HG02610 (cell line): ENCODE measurements at regions not wholly inside any gene's neighbourhood (a gene's known extent, or its start where the extent isn't known, plus 50 kb on each side); places are given as distances from the start of the nearest gene placed in this dataset.
A peak's percentile ranks its signal among the peaks of the same experiment; 100 is the strongest.

Source experiments
- ATAC-seq: cut with Tn5 transposase; IDR thresholded peaks from one replicate; pipeline ENCODE4 v1.9.1; 2021; ENCODE audit warnings: mild to moderate bottlenecking, moderate library complexity; ENCODE audit not compliant: unreplicated experiment

- ATAC-seq = no peak
Measured at GRCh38 chr5:56330806-56331205, 97.7 kb upstream of the ANKRD55 start.

DNA sequence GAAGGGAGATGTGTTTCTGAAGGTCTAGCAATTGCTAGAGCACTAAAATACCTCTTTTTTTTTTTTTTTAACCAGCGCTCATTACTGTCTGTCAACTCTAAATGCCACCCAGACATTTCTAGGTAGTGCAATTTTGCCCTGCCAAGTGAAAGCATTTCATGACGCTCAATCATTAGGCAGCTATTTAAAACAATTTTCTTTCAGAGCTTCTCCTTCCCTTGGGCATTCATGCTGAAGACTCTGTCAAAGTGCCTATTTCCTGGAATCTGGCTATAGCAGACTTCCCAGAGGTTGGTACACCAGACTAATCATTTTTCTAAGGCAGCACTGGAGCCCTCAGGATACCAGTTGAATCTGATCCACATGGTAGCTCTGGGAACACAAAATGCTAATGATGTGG, 97.0 kb upstream of the ANKRD55 start:
- ATAC-seq = no peak

GRCh38 chr5:56329652-56330051, 96.5 kb upstream of the ANKRD55 start:
- peak; percentile 73 for ATAC-seq

GRCh38 chr5:56328753-56329560, 95.8 kb upstream of the ANKRD55 start:
- ATAC-seq = peak; percentile 75

DNA sequence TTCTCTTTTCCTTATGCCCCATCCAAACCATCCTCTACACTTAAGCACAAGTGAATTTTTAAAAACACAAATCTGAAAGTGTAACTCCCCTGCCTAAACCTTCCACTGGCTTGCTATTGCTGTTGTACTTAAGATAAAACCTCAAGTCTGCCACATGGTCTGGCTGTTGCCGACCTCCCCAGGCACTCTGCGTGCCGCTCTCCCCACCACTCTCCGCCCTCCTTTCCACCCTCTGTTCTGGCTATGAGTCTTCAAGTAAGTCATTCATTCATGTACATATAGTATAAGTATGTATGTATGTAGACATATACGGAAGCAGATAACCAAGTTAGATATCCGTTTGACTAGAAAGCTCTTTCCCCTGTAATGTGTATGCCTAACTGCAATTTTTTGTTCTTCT, 94.7 kb upstream of the ANKRD55 start:
- peak; percentile 55 for ATAC-seq

- no peak for ATAC-seq
Measured at GRCh38 chr5:56326770-56327169, 93.6 kb upstream of the ANKRD55 start.

DNA sequence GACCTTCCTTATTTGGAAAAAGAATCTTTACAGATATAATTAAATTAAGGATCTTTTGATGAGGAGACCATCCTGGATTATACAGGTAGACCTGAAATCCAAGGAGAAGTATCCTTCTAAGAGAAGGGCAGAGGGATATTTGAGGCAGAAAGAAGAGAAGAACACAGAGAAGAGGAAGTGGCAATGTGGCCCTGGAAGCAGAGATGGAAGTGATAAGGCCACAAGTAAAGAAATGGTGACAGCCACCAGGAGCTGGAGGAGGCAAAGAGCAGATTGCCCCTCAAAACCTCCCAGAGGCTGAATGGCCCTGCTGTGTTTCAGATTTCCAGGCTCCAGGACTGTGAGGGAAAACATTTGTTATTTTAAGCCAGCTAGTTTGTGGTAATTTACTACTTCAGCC, 93.0 kb upstream of the ANKRD55 start:
- no peak for ATAC-seq

DNA sequence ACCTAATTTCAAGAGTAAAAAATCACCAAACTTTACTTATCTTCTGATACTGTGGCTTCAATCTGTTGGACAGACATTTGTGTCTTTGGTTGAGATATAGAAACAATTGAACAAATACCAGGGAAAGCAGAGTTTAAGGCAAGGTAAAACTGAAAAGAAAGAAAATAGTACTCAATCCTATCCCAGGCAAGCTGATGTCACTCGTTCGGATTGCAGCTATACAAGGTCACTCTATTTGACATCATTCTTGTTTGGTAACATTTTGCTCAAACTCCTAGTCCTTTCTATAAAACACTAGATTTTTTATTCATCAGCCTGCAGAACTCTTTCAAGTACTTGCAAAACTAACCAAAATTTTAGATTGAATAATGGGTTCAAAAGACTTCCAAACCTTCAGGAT, 91.9 kb upstream of the ANKRD55 start:
- no peak for ATAC-seq

DNA sequence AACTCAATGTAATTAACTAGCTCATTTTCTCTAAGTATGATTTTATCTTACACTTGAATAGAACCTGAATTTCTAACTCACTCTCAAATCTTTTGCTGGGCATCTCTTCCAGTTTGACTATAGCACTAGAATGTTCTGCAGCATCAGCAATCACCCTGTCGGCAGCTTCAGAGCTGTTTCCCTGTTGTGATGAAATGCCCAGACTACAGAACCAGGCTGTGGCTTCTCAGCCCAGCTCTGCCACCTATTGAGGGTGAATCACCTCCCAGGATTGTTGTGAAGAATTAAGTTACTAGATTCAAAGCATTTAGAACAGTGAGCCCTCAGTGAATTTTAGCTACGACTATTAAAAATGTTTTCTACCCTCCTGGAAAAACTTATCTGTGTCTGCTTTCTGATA, 90.4 kb upstream of the ANKRD55 start:
- no peak for ATAC-seq

GRCh38 chr5:56322592-56322991, 89.5 kb upstream of the ANKRD55 start:
- ATAC-seq = no peak

- ATAC-seq = no peak
Measured at GRCh38 chr5:56321236-56321881, 88.2 kb upstream of the ANKRD55 start.

- ATAC-seq = no peak
Measured at GRCh38 chr5:56320686-56321085, 87.6 kb upstream of the ANKRD55 start.

DNA sequence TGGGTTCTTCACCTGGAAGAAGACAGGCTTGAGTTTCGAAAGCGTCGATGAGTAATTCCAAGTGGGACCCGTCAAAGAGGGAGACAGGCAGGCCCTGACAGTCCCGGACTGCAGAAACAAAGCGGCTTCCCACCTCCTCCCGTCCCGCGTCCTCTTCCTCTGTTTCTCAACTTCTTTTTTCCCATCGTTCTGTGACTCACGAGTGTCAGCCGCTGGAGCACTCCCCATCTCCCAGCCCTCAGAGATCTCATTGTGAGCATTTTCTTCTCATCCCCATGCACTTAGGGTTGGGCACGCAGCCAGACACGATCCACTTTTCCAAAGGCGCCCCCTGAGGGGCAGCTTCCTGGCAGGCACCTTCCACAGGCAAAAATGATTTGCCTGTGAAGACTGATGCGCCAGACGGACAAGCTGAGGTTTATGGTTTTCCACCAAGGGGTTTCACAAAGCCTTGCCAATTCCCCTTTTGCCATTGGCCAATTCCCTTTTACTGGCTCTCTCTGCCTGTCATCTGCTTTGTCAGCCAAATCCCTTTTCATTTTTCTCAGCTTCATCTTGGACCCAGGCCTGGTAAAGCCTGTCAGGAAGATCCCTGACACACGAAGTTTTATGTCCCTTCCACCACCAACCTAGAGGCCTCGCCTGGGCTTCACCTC, 86.5 kb upstream of the ANKRD55 start:
- ATAC-seq = no peak

GRCh38 chr5:56317923-56318561, 84.9 kb upstream of the ANKRD55 start:
- ATAC-seq = peak; percentile 81

GRCh38 chr5:56316299-56316994, 83.3 kb upstream of the ANKRD55 start:
- no peak for ATAC-seq

- no peak for ATAC-seq
Measured at GRCh38 chr5:56314529-56314928, 81.4 kb upstream of the ANKRD55 start.

DNA sequence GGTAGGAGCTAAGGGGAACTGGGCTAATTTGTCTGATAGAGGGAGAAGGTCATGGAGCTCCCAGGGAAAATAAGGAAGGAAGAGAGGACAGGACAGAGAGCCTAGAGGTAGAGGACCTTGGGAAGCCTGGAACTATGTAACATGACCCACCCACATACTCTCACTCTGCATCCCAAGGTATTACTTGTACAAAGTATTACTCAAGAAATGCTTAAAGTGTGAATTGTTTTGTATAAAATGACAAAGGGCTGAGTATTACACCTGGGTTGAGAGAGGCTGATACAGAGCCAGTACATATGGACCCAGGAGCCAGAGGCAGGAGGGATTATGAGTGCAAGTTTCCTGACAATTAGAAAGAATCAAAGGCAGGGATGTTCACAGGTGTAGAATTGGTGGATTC, 80.5 kb upstream of the ANKRD55 start:
- ATAC-seq = no peak

DNA sequence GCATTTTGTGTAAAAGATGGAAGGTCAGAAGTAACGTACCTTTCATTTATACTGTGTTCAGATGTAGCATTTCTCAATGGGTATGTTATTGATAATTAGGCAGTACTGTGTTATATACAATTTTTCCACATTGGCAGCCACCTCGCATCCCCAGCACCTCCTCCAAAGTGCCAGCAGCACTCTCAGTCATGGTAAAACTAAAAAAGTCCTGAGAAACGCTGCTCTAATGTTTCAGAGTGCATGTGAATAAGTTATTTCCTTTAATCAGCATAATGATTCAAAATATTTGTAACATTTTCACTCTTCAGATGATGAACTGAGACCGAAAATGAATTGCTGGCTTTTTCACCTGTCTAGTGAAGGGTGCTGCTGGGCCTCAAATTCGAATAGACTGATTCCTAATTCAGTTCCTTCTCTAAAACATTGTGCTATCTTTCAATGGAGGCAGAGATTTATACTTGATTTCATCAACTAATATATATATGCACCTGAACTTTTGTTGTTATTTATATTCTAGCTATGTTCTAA, 79.9 kb upstream of the ANKRD55 start:
- no peak for ATAC-seq

DNA sequence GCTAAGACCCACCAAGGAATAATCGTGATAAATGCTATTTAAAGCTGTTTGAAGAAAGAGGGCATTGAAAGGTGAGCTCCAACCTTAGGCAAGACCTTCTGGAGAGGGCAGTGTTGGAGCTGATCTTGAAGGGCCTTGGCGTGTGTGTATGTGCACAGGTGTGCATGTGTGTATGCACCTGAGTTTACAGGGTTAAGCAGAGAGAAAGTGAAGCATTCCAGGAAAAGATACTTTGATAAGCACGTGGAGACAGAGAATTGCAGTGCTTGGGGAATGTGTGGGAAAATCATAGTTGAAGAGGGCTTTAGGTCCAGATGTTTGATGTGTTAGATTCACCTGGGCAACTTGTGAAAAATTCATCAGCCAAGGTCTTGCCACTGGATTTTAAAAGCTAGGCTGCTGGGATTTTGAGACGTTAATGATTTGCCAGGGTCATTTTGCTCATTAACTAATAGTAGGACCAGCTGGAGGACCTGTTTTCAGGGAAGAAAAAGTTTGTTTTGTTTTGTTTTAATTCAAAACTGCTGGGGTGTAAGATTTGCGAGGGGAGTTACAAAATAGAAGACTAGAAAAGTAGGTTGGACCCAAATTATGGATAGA, 78.3 kb upstream of the ANKRD55 start:
- no peak for ATAC-seq

DNA sequence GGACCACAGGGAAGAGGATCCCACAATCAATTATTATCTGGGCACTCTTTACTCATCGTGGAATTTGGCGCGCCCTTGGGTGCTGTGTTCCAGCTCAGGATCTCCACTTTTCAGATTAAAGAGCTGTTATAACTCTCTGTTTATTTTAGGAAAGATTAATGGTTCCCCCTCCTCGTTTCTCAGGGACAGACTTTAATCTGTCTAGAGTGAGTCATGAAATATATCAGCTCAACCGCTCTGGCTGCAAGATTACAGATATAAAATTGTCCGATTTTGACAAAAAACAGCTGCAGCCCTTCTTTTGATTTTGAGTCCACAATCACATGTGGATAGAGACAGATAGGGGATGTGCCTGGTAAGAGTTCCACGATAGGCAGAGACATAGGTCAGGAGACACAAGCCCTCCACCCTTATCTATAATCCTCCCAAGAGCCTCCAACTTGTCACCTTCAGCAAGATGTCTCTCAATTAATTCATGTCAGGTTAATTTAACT, 77.6 kb upstream of the ANKRD55 start:
- no peak for ATAC-seq
